Thyroid gland (tissue), 4 donors: ENCODE measurements at regions not wholly inside any gene's neighbourhood (a gene's known extent, or its start where the extent isn't known, plus 50 kb on each side); places are given as distances from the start of the nearest gene placed in this dataset.

Source experiments
- POLR2A ChIP-seq, 2 donors: fragments of 450-650 bp; IDR thresholded peaks; one replicate each; pipeline ENCODE4 v1.6.1; 2017; ENCODE audit warnings: antibody characterized with exemption in 2 of 2, mild to moderate bottlenecking in 2 of 2, moderate library complexity in 1 of 2
- TF ChIP-seq, protein P1 (sequence below), 6 experiments: fragments of 200-600 bp in 3 of 6; fragments of 450-650 bp in 3 of 6; sonication (generic) in 3 of 6; IDR thresholded peaks; one replicate each; pipeline ENCODE4 v1.5.1; 2016 to 2019; ENCODE audit warnings: antibody characterized with exemption in 6 of 6, mild to moderate bottlenecking in 2 of 6, inconsistent platforms in 1 of 6, moderate library complexity in 1 of 6

GRCh38 chr5:17952231-17952630 lies 318.0 kb downstream of the TAF11L14 start:
- TF ChIP-seq, protein P1, sequence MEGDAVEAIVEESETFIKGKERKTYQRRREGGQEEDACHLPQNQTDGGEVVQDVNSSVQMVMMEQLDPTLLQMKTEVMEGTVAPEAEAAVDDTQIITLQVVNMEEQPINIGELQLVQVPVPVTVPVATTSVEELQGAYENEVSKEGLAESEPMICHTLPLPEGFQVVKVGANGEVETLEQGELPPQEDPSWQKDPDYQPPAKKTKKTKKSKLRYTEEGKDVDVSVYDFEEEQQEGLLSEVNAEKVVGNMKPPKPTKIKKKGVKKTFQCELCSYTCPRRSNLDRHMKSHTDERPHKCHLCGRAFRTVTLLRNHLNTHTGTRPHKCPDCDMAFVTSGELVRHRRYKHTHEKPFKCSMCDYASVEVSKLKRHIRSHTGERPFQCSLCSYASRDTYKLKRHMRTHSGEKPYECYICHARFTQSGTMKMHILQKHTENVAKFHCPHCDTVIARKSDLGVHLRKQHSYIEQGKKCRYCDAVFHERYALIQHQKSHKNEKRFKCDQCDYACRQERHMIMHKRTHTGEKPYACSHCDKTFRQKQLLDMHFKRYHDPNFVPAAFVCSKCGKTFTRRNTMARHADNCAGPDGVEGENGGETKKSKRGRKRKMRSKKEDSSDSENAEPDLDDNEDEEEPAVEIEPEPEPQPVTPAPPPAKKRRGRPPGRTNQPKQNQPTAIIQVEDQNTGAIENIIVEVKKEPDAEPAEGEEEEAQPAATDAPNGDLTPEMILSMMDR (IDR thresholded peaks at IDR 0.05), result no peak
- no peak for TF ChIP-seq POLR2A (IDR thresholded peaks at IDR 0.05)
